ENCODE measurements at regions not wholly inside any gene's neighbourhood (a gene's known extent, or its start where the extent isn't known, plus 50 kb on each side); places are given as distances from the start of the nearest gene placed in this dataset.

GRCh38 chr16:13313351-13313750 is 412.0 kb downstream of the SHISA9 start:
- POLR2A ChIA-PET: no interaction called here
- Histone ChIP-seq H3K4me3 (no peak overlapping the region), H4K20me1 (replicated peaks; ENCODE audit: control insufficient read depth, insufficient read depth, low read length) (no peaks in the 10 kb centered on the region), H3K36me3 (ENCODE audit: control insufficient read depth, insufficient read depth, low read length) (no peaks in the 10 kb centered on the region), H3K79me2 (ENCODE audit: control insufficient read depth, insufficient read depth, low read length) (no peaks in the 10 kb centered on the region), H3K27ac (ENCODE audit: extremely low read depth, low read depth, low read length) (no peak overlapping the region), H3K4me1 (replicated peaks in 1 of 2; ENCODE audit: control insufficient read depth in 2 of 2, insufficient read depth in 2 of 2, low read length in 2 of 2) (no peaks in the 10 kb centered on the region), H3K27me3 (ENCODE audit: control insufficient read depth in 2 of 2, insufficient read depth in 2 of 2, low read length in 2 of 2) (no peaks in the 10 kb centered on the region), H3K4me2 (ENCODE audit: insufficient read depth, low read length) (no peak overlapping the region), H3K9me3 (replicated peaks; ENCODE audit: control insufficient read depth, insufficient read depth, low read depth, low read length) (no peaks in the 10 kb centered on the region), H3K9me1 (ENCODE audit: control insufficient read depth, insufficient read depth, low read length) (no peaks in the 10 kb centered on the region), H2AFZ (ENCODE audit: low read depth, low read length) (no peak overlapping the region), H3K9ac (ENCODE audit: insufficient read depth in 1 of 2, low read depth in 2 of 2, low read length in 2 of 2) (no peak overlapping the region)
- intact Hi-C loops (cut with micrococcal nuclease): no loop called here
- no peak for ATAC-seq
- BruUV-seq (replicated peaks): no TSS peak
- TF ChIP-seq ARID2 (IDR thresholded peaks at IDR 0.05): no peak
- TF ChIP-seq ZNF23 (CRISPR knock-in tag; IDR thresholded peaks at IDR 0.05): no peak
- TF ChIP-seq CEBPZ (IDR thresholded peaks at IDR 0.05; ENCODE audit: borderline replicate concordance, low read depth, low read length): no peak
- TF ChIP-seq, protein P1, sequence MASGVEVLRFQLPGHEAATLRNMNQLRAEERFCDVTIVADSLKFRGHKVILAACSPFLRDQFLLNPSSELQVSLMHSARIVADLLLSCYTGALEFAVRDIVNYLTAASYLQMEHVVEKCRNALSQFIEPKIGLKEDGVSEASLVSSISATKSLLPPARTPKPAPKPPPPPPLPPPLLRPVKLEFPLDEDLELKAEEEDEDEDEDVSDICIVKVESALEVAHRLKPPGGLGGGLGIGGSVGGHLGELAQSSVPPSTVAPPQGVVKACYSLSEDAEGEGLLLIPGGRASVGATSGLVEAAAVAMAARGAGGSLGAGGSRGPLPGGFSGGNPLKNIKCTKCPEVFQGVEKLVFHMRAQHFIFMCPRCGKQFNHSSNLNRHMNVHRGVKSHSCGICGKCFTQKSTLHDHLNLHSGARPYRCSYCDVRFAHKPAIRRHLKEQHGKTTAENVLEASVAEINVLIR (CRISPR knock-in tag; IDR thresholded peaks at IDR 0.05): no peak
- TF ChIP-seq CREB5 (CRISPR knock-in tag; IDR thresholded peaks at IDR 0.05): no peak
- no peak for TF ChIP-seq POLR2B (IDR thresholded peaks at IDR 0.05; ENCODE audit: low read depth, partially characterized antibody)
- TF ChIP-seq DNMT1 (IDR thresholded peaks at IDR 0.05): no peak
- no peak for TF ChIP-seq PPARD (CRISPR knock-in tag; IDR thresholded peaks at IDR 0.05)
- in situ Hi-C loops (cut with MboI): no loop called here
- DNase-seq (ENCODE audit: extremely low read depth in 1 of 4, low spot score in 3 of 4): no peak
- FAIRE-seq: no peak
- CTCF ChIA-PET (ENCODE audit: low intra/inter-chr PET ratio): no interaction called here
